Natural killer cell treated with Interleukin-12 subunit alpha and Interleukin-12 subunit beta and Interleukin-15 and Interleukin-18, amount 100 ng/mL, for 72 hours (primary cell): ENCODE measurements at regions not wholly inside any gene's neighbourhood (a gene's known extent, or its start where the extent isn't known, plus 50 kb on each side); places are given as distances from the start of the nearest gene placed in this dataset.
"Not testable (repeated sequence)": the region's sequence is repeated elsewhere in the genome, so short reads cannot be mapped to it uniquely, and the experiment has no call there.

Source experiments
- ATAC-seq, 2 donors: fragments of 150-1000 bp; cut with Tn5 transposase in 1 of 2; sonication (Bioruptor Pico), chemical (Tn5 transposase) in 1 of 2; 2 replicates each; pipeline ENCODE4 v1.10.0; 2021
- DNase-seq: peaks from one replicate; pipeline ENCODE4 v3.0.0; 2022; ENCODE audit warnings: low spot score
- H3K27ac Mint-ChIP-seq, 2 donors: 1 replicate in 1 of 2; 2 replicates in 1 of 2; pipeline ENCODE4 v1.8.0; 2022; ENCODE audit warnings: mixed read lengths in 2 of 2, mild to moderate bottlenecking in 1 of 2, moderate library complexity in 1 of 2
- H3K27me3 Mint-ChIP-seq, 2 donors: 1 replicate in 1 of 2; 2 replicates in 1 of 2; pipeline ENCODE4 v1.8.0; 2022; ENCODE audit warnings: mixed read lengths in 2 of 2
- H3K36me3 Mint-ChIP-seq: one replicate; pipeline ENCODE4 v1.8.0; 2022; ENCODE audit warnings: mixed read lengths
- H3K4me1 Mint-ChIP-seq, 2 donors: 1 replicate in 1 of 2; 2 replicates in 1 of 2; pipeline ENCODE4 v1.8.0; 2022; ENCODE audit warnings: low read depth in 2 of 2, mixed read lengths in 2 of 2, mild to moderate bottlenecking in 1 of 2
- H3K4me3 Mint-ChIP-seq: one replicate; pipeline ENCODE4 v1.8.0; 2022; ENCODE audit warnings: mixed read lengths
- H3K9me3 Mint-ChIP-seq: 2 replicates; pipeline ENCODE4 v1.8.0; 2022; ENCODE audit warnings: mixed read lengths

GRCh38 chr2:42995752-42996422, 203.5 kb upstream of the HAAO start:
- H3K27ac Mint-ChIP-seq: no peak overlapping the region
- ATAC-seq (no peak), DNase-seq (no peak)
- no peaks in the 10 kb centered on the region for H3K9me3 Mint-ChIP-seq
- no peaks in the 10 kb centered on the region for H3K27me3 Mint-ChIP-seq
- no peaks in the 10 kb centered on the region for H3K4me1 Mint-ChIP-seq
- H3K4me3 Mint-ChIP-seq: no peak overlapping the region
- H3K36me3 Mint-ChIP-seq: no peaks in the 10 kb centered on the region

- H3K27me3 Mint-ChIP-seq, H3K4me3 Mint-ChIP-seq, H3K9me3 Mint-ChIP-seq, H3K27ac Mint-ChIP-seq, ATAC-seq, H3K4me1 Mint-ChIP-seq, DNase-seq, H3K36me3 Mint-ChIP-seq: not testable (repeated sequence)
Measured at GRCh38 chr2:42989283-42990081, 197.1 kb upstream of the HAAO start.

GRCh38 chr2:42988055-42988454, 195.7 kb upstream of the HAAO start:
- H3K4me3 Mint-ChIP-seq, H3K36me3 Mint-ChIP-seq, H3K27ac Mint-ChIP-seq: not testable (repeated sequence)

GRCh38 chr2:42987112-42987922, 194.9 kb upstream of the HAAO start:
- H3K4me1 Mint-ChIP-seq: no peaks in the 10 kb centered on the region
- no peaks in the 10 kb centered on the region for H3K36me3 Mint-ChIP-seq
- peaks cover 3 to 7% of the 10 kb centered on the region in 2 donors for H3K27me3 Mint-ChIP-seq
- DNase-seq (no peak), ATAC-seq (no peak)
- no peak overlapping the region for H3K4me3 Mint-ChIP-seq
- H3K27ac Mint-ChIP-seq: no peak overlapping the region
- no peaks in the 10 kb centered on the region for H3K9me3 Mint-ChIP-seq

More at GRCh38 chr2:42988055-42988454, 195.7 kb upstream of the HAAO start:
- H3K4me1 Mint-ChIP-seq, H3K9me3 Mint-ChIP-seq, ATAC-seq, DNase-seq, H3K27me3 Mint-ChIP-seq: not testable (repeated sequence)

- Mint-ChIP-seq H3K4me3 (no peak overlapping the region), H3K27me3 (peaks cover 3 to 7% of the 10 kb centered on the region in 2 donors), H3K36me3 (no peaks in the 10 kb centered on the region), H3K9me3 (no peaks in the 10 kb centered on the region), H3K4me1 (no peaks in the 10 kb centered on the region), H3K27ac (no peak overlapping the region)
- DNase-seq: no peak
- no peak for ATAC-seq
Measured at GRCh38 chr2:42984617-42985016, 192.2 kb upstream of the HAAO start.

GRCh38 chr2:42984081-42984480, 191.7 kb upstream of the HAAO start:
- no peaks in the 10 kb centered on the region for H3K4me1 Mint-ChIP-seq
- H3K27me3 Mint-ChIP-seq: peaks cover 3 to 7% of the 10 kb centered on the region in 2 donors
- H3K36me3 Mint-ChIP-seq: no peaks in the 10 kb centered on the region
- no peak for DNase-seq
- H3K27ac Mint-ChIP-seq: no peak overlapping the region
- H3K9me3 Mint-ChIP-seq: no peaks in the 10 kb centered on the region
- no peak for ATAC-seq
- no peak overlapping the region for H3K4me3 Mint-ChIP-seq

- DNase-seq: no peak
- no peak overlapping the region for H3K4me3 Mint-ChIP-seq
- H3K36me3 Mint-ChIP-seq: no peaks in the 10 kb centered on the region
- no peak overlapping the region for H3K27ac Mint-ChIP-seq
- peaks cover 6 to 7% of the 10 kb centered on the region in 2 donors for H3K27me3 Mint-ChIP-seq
- ATAC-seq: no peak
- no peaks in the 10 kb centered on the region for H3K9me3 Mint-ChIP-seq
- H3K4me1 Mint-ChIP-seq: no peaks in the 10 kb centered on the region
Measured at GRCh38 chr2:42980764-42981416, 188.5 kb upstream of the HAAO start.

GRCh38 chr2:42979870-42980763, 187.7 kb upstream of the HAAO start:
- Mint-ChIP-seq H3K4me3 (no peak overlapping the region), H3K4me1 (no peaks in the 10 kb centered on the region), H3K9me3 (no peaks in the 10 kb centered on the region), H3K36me3 (no peaks in the 10 kb centered on the region), H3K27me3 (peaks cover 6 to 7% of the 10 kb centered on the region in 2 donors), H3K27ac (no peak overlapping the region)
- ATAC-seq: peak in 1 of 2 donors; percentile 16
- no peak for DNase-seq

- H3K36me3 Mint-ChIP-seq: no peaks in the 10 kb centered on the region
- H3K27ac Mint-ChIP-seq: no peak overlapping the region
- peaks cover 6 to 7% of the 10 kb centered on the region in 2 donors for H3K27me3 Mint-ChIP-seq
- DNase-seq (no peak), ATAC-seq (no peak)
- no peaks in the 10 kb centered on the region for H3K9me3 Mint-ChIP-seq
- H3K4me3 Mint-ChIP-seq: no peak overlapping the region
- H3K4me1 Mint-ChIP-seq: no peaks in the 10 kb centered on the region
Measured at GRCh38 chr2:42979416-42979869, 187.1 kb upstream of the HAAO start.

GRCh38 chr2:42978887-42979415, 186.6 kb upstream of the HAAO start:
- H3K9me3 Mint-ChIP-seq: no peaks in the 10 kb centered on the region
- ATAC-seq (no peak), DNase-seq (no peak)
- H3K27ac Mint-ChIP-seq: no peak overlapping the region
- no peaks in the 10 kb centered on the region for H3K4me1 Mint-ChIP-seq
- no peak overlapping the region for H3K4me3 Mint-ChIP-seq
- H3K27me3 Mint-ChIP-seq: peaks cover 6% of the 10 kb centered on the region in 2 donors
- no peaks in the 10 kb centered on the region for H3K36me3 Mint-ChIP-seq

GRCh38 chr2:42978175-42978886, 185.9 kb upstream of the HAAO start:
- ATAC-seq (no peak), DNase-seq (no peak)
- no peak overlapping the region for H3K27ac Mint-ChIP-seq
- H3K9me3 Mint-ChIP-seq: no peaks in the 10 kb centered on the region
- no peaks in the 10 kb centered on the region for H3K4me1 Mint-ChIP-seq
- H3K4me3 Mint-ChIP-seq: no peak overlapping the region
- peaks cover 0 to 3% of the 10 kb centered on the region in 2 donors for H3K27me3 Mint-ChIP-seq
- no peaks in the 10 kb centered on the region for H3K36me3 Mint-ChIP-seq
